HG03575 (cell line): ENCODE measurements at regions not wholly inside any gene's neighbourhood (a gene's known extent, or its start where the extent isn't known, plus 50 kb on each side); places are given as distances from the start of the nearest gene placed in this dataset.

Source experiments
- ATAC-seq: cut with Tn5 transposase; IDR thresholded peaks from one replicate; pipeline ENCODE4 v1.9.1; 2021; ENCODE audit not compliant: unreplicated experiment, insufficient number of reproducible peaks, low FRiP score; ENCODE audit errors: extremely low read depth

- peak; percentile 63 for ATAC-seq
Measured at GRCh38 chr3:156760333-156760732, 65.8 kb upstream of the LEKR1 start.

- ATAC-seq = no peak
Measured at GRCh38 chr3:156761007-156761406, 65.1 kb upstream of the LEKR1 start.

- ATAC-seq = no peak
Measured at GRCh38 chr3:156761713-156762451, 64.3 kb upstream of the LEKR1 start.

GRCh38 chr3:156762631-156763185 lies 63.4 kb upstream of the LEKR1 start:
- ATAC-seq = no peak

- no peak for ATAC-seq
Measured at GRCh38 chr3:156763386-156763785, 62.8 kb upstream of the LEKR1 start.

GRCh38 chr3:156763931-156764720 lies 62.0 kb upstream of the LEKR1 start:
- no peak for ATAC-seq

- ATAC-seq = no peak
Measured at GRCh38 chr3:156764751-156765150, 61.4 kb upstream of the LEKR1 start.

- ATAC-seq = no peak
Measured at GRCh38 chr3:156768390-156768789, 57.8 kb upstream of the LEKR1 start.

GRCh38 chr3:156769721-156770654 lies 56.2 kb upstream of the LEKR1 start:
- ATAC-seq = no peak

GRCh38 chr3:156770699-156771414 lies 55.3 kb upstream of the LEKR1 start:
- ATAC-seq = no peak

- ATAC-seq = no peak
Measured at GRCh38 chr3:156772588-156773206, 53.5 kb upstream of the LEKR1 start.

- ATAC-seq = no peak
Measured at GRCh38 chr3:156776031-156776430, 50.1 kb upstream of the LEKR1 start.
